HL-60 (cell line): ENCODE measurements at regions not wholly inside any gene's neighbourhood (a gene's known extent, or its start where the extent isn't known, plus 50 kb on each side); places are given as distances from the start of the nearest gene placed in this dataset.

Experiments used
- CTCF ChIP-seq: IDR thresholded peaks from one replicate; pipeline ENCODE4 v1.5.1; 2011; ENCODE audit warnings: low read length, control low read depth, inconsistent platforms; ENCODE audit not compliant: insufficient read depth
- POLR2AphosphoS5 ChIP-seq: IDR thresholded peaks from 2 replicates; pipeline ENCODE4 v1.6.1; 2012; ENCODE audit warnings: low read depth
- REST ChIP-seq: IDR thresholded peaks from 2 replicates; pipeline ENCODE4 v1.6.1; 2012; ENCODE audit warnings: low read depth; ENCODE audit not compliant: insufficient replicate concordance

GRCh38 chr14:47919334-47919846, 244.0 kb upstream of the MDGA2 start:
- TF ChIP-seq CTCF (no peak), POLR2AphosphoS5 (no peak), REST (no peak)
